NCI-H748 (cell line): ENCODE measurements at regions not wholly inside any gene's neighbourhood (a gene's known extent, or its start where the extent isn't known, plus 50 kb on each side); places are given as distances from the start of the nearest gene placed in this dataset.

Source experiments
- DNase-seq: peaks from one replicate; lab custom pipeline; 2025; ENCODE audit not compliant: unreplicated experiment; lab: John Stamatoyannopoulos, UW

GRCh38 chr3:168604767-168605166 is 509.0 kb upstream of the GOLIM4 start:
- DNase-seq = no peak

- no peak for DNase-seq
These were observed 502.5 kb upstream of the GOLIM4 start for GRCh38 chr3:168598250-168598649.

GRCh38 chr3:168596175-168596823 is 500.6 kb upstream of the GOLIM4 start:
- no peak for DNase-seq

GRCh38 chr3:168591587-168591986 is 495.9 kb upstream of the GOLIM4 start:
- DNase-seq = no peak

GRCh38 chr3:168589376-168589775 is 493.7 kb upstream of the GOLIM4 start:
- no peak for DNase-seq

- no peak for DNase-seq
These were observed 489.8 kb upstream of the GOLIM4 start for GRCh38 chr3:168585544-168585943.

- no peak for DNase-seq
These were observed 488.3 kb upstream of the GOLIM4 start for GRCh38 chr3:168583977-168584376.

- DNase-seq = no peak
These were observed 486.8 kb upstream of the GOLIM4 start for GRCh38 chr3:168582503-168582902.

- no peak for DNase-seq
These were observed 486.1 kb upstream of the GOLIM4 start for GRCh38 chr3:168581771-168582225.

GRCh38 chr3:168579010-168579409 is 483.3 kb upstream of the GOLIM4 start:
- DNase-seq = no peak

GRCh38 chr3:168575750-168576149 is 480.0 kb upstream of the GOLIM4 start:
- DNase-seq = no peak

GRCh38 chr3:168574455-168575158 is 478.9 kb upstream of the GOLIM4 start:
- DNase-seq = no peak

- no peak for DNase-seq
These were observed 474.9 kb upstream of the GOLIM4 start for GRCh38 chr3:168570404-168571155.

- DNase-seq = no peak
These were observed 463.1 kb upstream of the GOLIM4 start for GRCh38 chr3:168558728-168559411.

- no peak for DNase-seq
These were observed 456.5 kb upstream of the GOLIM4 start for GRCh38 chr3:168552251-168552650.

- no peak for DNase-seq
These were observed 453.0 kb upstream of the GOLIM4 start for GRCh38 chr3:168548719-168549118.

GRCh38 chr3:168546707-168547106 is 451.0 kb upstream of the GOLIM4 start:
- no peak for DNase-seq

GRCh38 chr3:168545591-168545990 is 449.9 kb upstream of the GOLIM4 start:
- no peak for DNase-seq

GRCh38 chr3:168544097-168544957 is 448.6 kb upstream of the GOLIM4 start:
- DNase-seq = no peak

GRCh38 chr3:168540726-168541125 is 445.0 kb upstream of the GOLIM4 start:
- no peak for DNase-seq
